ENCODE measurements at regions not wholly inside any gene's neighbourhood (a gene's known extent, or its start where the extent isn't known, plus 50 kb on each side); places are given as distances from the start of the nearest gene placed in this dataset.

GRCh38 chr9:659286-659685 lies 182.2 kb upstream of the DMRT1 start (continued):
- TF ChIP-seq CHD7 (IDR thresholded peaks at IDR 0.05; ENCODE audit: insufficient replicate concordance, low read length), result no peak

All from H1 (cell line).